GM12878 (cell line): ENCODE measurements at regions not wholly inside any gene's neighbourhood (a gene's known extent, or its start where the extent isn't known, plus 50 kb on each side); places are given as distances from the start of the nearest gene placed in this dataset.

Experiments
- ATAC-seq: fragments of 200-7000 bp; cut with Tn5 transposase; 3 replicates; pipeline ENCODE4 v1.9.1; 2020; ENCODE audit warnings: mild to moderate bottlenecking, moderate library complexity
- BruUV-seq: library from RNA; stranded (reverse); fragments of 400-500 nt; replicated peaks from 2 replicates; lab custom pipeline; 2021; lab: Mats Ljungman, UMichigan
- CTCF ChIA-PET: fragments of 300-600 bp; sonication (Branson Sonifier 250); formaldehyde crosslinking; extraction: SDS; loops from one replicate; lab custom pipeline; 2021; ENCODE audit warnings: inconsistent platforms; lab: Yijun Ruan, JAX
- POLR2A ChIA-PET: fragments of 350-600 bp; formaldehyde crosslinking; extraction: SDS; loops from one replicate; lab custom pipeline; 2021; ENCODE audit warnings: inconsistent platforms; lab: Charles Lee
- RAD21 ChIA-PET: fragments of 300-600 bp; sonication (Branson Sonifier 250); formaldehyde crosslinking; loops from one replicate; lab custom pipeline; 2023; ENCODE audit warnings: antibody characterized with exemption; ENCODE audit not compliant: unreplicated experiment; lab: Charles Lee
- SMC1A ChIA-PET: fragments of 300-600 bp; sonication (Branson Sonifier 250); formaldehyde crosslinking; loops from one replicate; lab custom pipeline; 2023; ENCODE audit not compliant: unreplicated experiment, uncharacterized antibody; lab: Charles Lee
- DNase-seq: peaks from one replicate; pipeline ENCODE4 v3.0.0-alpha.2; 2011; ENCODE audit warnings: low read depth, low spot score
- FAIRE-seq: peaks from 3 replicates; lab custom pipeline; 2011; peaks lifted over from hg19 to GRCh38; lab: Jason Lieb, UNC
- H2AFZ ChIP-seq: 2 replicates; pipeline ENCODE4 v1.6.0; 2011; ENCODE audit warnings: low read depth, low read length, control low read depth; ENCODE audit not compliant: control insufficient read depth
- H3K27ac ChIP-seq: 2 replicates; pipeline ENCODE4 v1.5.1; 2011; ENCODE audit warnings: control low read depth; ENCODE audit not compliant: control insufficient read depth, insufficient read depth
- H3K27me3 ChIP-seq, 2 experiments: replicated peaks in 1 of 2; 2 replicates each; pipeline versions ENCODE4 v1.6.0 to v1.6.1; 2011; ENCODE audit warnings: low read length in 1 of 2; ENCODE audit not compliant: control insufficient read depth in 2 of 2, insufficient read depth in 2 of 2
- H3K36me3 ChIP-seq, 2 experiments: 2 replicates each; pipeline ENCODE4 v1.5.1; 2011; ENCODE audit warnings: low read length in 1 of 2; ENCODE audit not compliant: control insufficient read depth in 2 of 2, insufficient read depth in 2 of 2
- H3K4me1 ChIP-seq: 2 replicates; pipeline ENCODE4 v1.6.1; 2011; ENCODE audit warnings: mild to moderate bottlenecking, low read length, moderate library complexity, mixed read lengths; ENCODE audit not compliant: control insufficient read depth, insufficient read depth
- H3K4me2 ChIP-seq: 2 replicates; pipeline ENCODE4 v1.6.0; 2011; ENCODE audit warnings: control low read depth; ENCODE audit not compliant: control insufficient read depth, insufficient read depth
- H3K4me3 ChIP-seq: fragments of 200-600 bp; sonication (generic); 2 replicates; pipeline ENCODE4 v1.5.1; 2016
- H3K79me2 ChIP-seq: 2 replicates; pipeline ENCODE4 v1.6.0; 2011; ENCODE audit warnings: low read length; ENCODE audit not compliant: control insufficient read depth, insufficient read depth
- H3K9ac ChIP-seq: 2 replicates; pipeline ENCODE4 v1.8.0; 2011; ENCODE audit warnings: low read length, control low read depth, mixed read lengths; ENCODE audit not compliant: control insufficient read depth, insufficient read depth
- H3K9me3 ChIP-seq: replicated peaks from 3 replicates; pipeline ENCODE4 v1.5.1; 2011; ENCODE audit warnings: mild to moderate bottlenecking, low read length; ENCODE audit not compliant: control insufficient read depth, insufficient read depth
- H4K20me1 ChIP-seq: 2 replicates; pipeline ENCODE4 v1.6.0; 2011; ENCODE audit not compliant: control insufficient read depth, insufficient read depth
- CHD2 ChIP-seq: IDR thresholded peaks from 2 replicates; pipeline ENCODE4 v1.6.1; 2011; ENCODE audit warnings: low read depth, low read length, improper control_type of control experiment, borderline replicate concordance
- DPF2 ChIP-seq: fragments of 450-650 bp; IDR thresholded peaks from 2 replicates; pipeline ENCODE4 v1.6.1; 2017; ENCODE audit warnings: mild to moderate bottlenecking
- ETV6 ChIP-seq, 2 experiments: fragments of 450-650 bp in 1 of 2; IDR thresholded peaks in 1 of 2; conservative IDR thresholded peaks in 1 of 2; 2 replicates each; pipeline ENCODE4 v1.6.1; 2014; ENCODE audit warnings: antibody characterized with exemption in 1 of 2, borderline replicate concordance in 1 of 2, low read depth in 1 of 2, mild to moderate bottlenecking in 1 of 2, moderate library complexity in 1 of 2
- FOXK2 ChIP-seq: fragments of 450-650 bp; IDR thresholded peaks from 2 replicates; pipeline ENCODE4 v1.6.1; 2017; ENCODE audit warnings: mild to moderate bottlenecking, moderate library complexity
- HCFC1 ChIP-seq: fragments of 150-350 bp; IDR thresholded peaks from 2 replicates; pipeline ENCODE4 v1.6.1; 2014; ENCODE audit warnings: low read length
- IKZF2 ChIP-seq, 2 experiments: fragments of 450-650 bp; IDR thresholded peaks; 2 replicates each; pipeline ENCODE4 v1.6.1; 2017; ENCODE audit warnings: mild to moderate bottlenecking in 2 of 2, moderate library complexity in 2 of 2
- JUNB ChIP-seq: IDR thresholded peaks from 2 replicates; pipeline ENCODE4 v1.6.1; 2016; ENCODE audit warnings: antibody characterized with exemption, mild to moderate bottlenecking
- MXI1 ChIP-seq: fragments of 150-350 bp; IDR thresholded peaks from 2 replicates; pipeline ENCODE4 v1.6.1; 2011; ENCODE audit warnings: low read depth, mild to moderate bottlenecking, inconsistent platforms, low read length, improper control_type of control experiment
- NFYB ChIP-seq: IDR thresholded peaks from 2 replicates; pipeline ENCODE4 v1.6.1; 2011; ENCODE audit warnings: low read depth, mild to moderate bottlenecking, low read length, improper control_type of control experiment, moderate library complexity; ENCODE audit not compliant: insufficient read depth
- NRF1 ChIP-seq: conservative IDR thresholded peaks from 2 replicates; pipeline ENCODE4 v1.6.1; 2011; ENCODE audit warnings: mild to moderate bottlenecking, low read depth, low read length, improper control_type of control experiment
- POLR2AphosphoS2 ChIP-seq: IDR thresholded peaks from 2 replicates; pipeline ENCODE4 v1.6.1; 2011; ENCODE audit warnings: low read depth, mild to moderate bottlenecking, low read length, improper control_type of control experiment, moderate library complexity
- RFX5 ChIP-seq: IDR thresholded peaks from 2 replicates; pipeline ENCODE4 v1.6.1; 2011; ENCODE audit warnings: low read depth, low read length, improper control_type of control experiment
- STAT1 ChIP-seq: fragments of 450-650 bp; conservative IDR thresholded peaks from 2 replicates; pipeline ENCODE4 v1.6.1; 2014; ENCODE audit warnings: antibody characterized with exemption, mild to moderate bottlenecking
- in situ Hi-C: fragments of 300-500 bp; cut with MboI; formaldehyde crosslinking; loops from 9 replicates; pipeline ENCODE4 v1.14.3; 2018; ENCODE audit warnings: mixed read lengths
- intact Hi-C: fragments of 100-400 bp; cut with micrococcal nuclease; formaldehyde crosslinking; loops from one replicate; pipeline ENCODE4 v1.14.2; 2022; ENCODE audit not compliant: unreplicated experiment
- TF ChIP-seq, protein P1 (sequence below): IDR thresholded peaks from 2 replicates; pipeline ENCODE4 v1.6.1; 2012; ENCODE audit warnings: low read length, inconsistent platforms
- TF ChIP-seq, protein P2 (sequence below): fragments of 450-650 bp; IDR thresholded peaks from 2 replicates; pipeline ENCODE4 v1.6.1; 2016; ENCODE audit warnings: mild to moderate bottlenecking, moderate library complexity, borderline replicate concordance
- TF ChIP-seq, protein P3 (sequence below): fragments of 450-650 bp; IDR thresholded peaks from 2 replicates; pipeline ENCODE4 v1.6.1; 2014; ENCODE audit warnings: mild to moderate bottlenecking
- TF ChIP-seq, protein P4 (sequence below): fragments of 450-650 bp; formaldehyde crosslinking; IDR thresholded peaks from 2 replicates; pipeline ENCODE4 v1.5.0; 2022; ENCODE audit warnings: mild to moderate bottlenecking, missing genetic modification characterization

DNA sequence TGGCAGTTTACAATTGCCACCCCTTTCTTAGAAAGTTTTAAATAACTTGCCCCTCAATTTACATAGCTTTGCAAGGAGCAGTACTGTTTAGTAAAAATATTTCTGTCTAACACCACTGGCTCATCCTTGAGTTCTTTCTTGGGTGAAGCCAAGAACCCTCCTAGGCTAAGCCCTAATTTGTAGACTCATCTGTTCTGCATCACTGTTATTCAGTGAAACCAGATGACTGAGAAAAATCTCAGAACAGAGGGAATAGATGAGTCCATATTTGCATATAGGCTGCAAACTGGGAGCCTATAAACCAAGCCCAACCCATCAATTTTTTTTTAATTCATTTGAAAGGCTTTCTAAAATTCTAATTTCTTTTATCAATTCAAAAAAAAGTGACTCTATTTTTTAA, 161.4 kb upstream of the TFPI start:
- no peaks in the 10 kb centered on the region for H3K36me3 ChIP-seq
- TF ChIP-seq ETV6 (conservative IDR thresholded peaks at IDR 0.05 in 1 of 2, IDR thresholded peaks at IDR 0.05 in 1 of 2; ENCODE audit: borderline replicate concordance in 1 of 2, low read depth in 1 of 2), result no peak
- TF ChIP-seq FOXK2, result no peak
- TF ChIP-seq MXI1, result no peak
- TF ChIP-seq, protein P1, sequence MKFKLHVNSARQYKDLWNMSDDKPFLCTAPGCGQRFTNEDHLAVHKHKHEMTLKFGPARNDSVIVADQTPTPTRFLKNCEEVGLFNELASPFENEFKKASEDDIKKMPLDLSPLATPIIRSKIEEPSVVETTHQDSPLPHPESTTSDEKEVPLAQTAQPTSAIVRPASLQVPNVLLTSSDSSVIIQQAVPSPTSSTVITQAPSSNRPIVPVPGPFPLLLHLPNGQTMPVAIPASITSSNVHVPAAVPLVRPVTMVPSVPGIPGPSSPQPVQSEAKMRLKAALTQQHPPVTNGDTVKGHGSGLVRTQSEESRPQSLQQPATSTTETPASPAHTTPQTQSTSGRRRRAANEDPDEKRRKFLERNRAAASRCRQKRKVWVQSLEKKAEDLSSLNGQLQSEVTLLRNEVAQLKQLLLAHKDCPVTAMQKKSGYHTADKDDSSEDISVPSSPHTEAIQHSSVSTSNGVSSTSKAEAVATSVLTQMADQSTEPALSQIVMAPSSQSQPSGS, result no peak
- no peak for TF ChIP-seq POLR2AphosphoS2
- no peak for TF ChIP-seq HCFC1
- TF ChIP-seq NFYB, result no peak
- TF ChIP-seq, protein P2, sequence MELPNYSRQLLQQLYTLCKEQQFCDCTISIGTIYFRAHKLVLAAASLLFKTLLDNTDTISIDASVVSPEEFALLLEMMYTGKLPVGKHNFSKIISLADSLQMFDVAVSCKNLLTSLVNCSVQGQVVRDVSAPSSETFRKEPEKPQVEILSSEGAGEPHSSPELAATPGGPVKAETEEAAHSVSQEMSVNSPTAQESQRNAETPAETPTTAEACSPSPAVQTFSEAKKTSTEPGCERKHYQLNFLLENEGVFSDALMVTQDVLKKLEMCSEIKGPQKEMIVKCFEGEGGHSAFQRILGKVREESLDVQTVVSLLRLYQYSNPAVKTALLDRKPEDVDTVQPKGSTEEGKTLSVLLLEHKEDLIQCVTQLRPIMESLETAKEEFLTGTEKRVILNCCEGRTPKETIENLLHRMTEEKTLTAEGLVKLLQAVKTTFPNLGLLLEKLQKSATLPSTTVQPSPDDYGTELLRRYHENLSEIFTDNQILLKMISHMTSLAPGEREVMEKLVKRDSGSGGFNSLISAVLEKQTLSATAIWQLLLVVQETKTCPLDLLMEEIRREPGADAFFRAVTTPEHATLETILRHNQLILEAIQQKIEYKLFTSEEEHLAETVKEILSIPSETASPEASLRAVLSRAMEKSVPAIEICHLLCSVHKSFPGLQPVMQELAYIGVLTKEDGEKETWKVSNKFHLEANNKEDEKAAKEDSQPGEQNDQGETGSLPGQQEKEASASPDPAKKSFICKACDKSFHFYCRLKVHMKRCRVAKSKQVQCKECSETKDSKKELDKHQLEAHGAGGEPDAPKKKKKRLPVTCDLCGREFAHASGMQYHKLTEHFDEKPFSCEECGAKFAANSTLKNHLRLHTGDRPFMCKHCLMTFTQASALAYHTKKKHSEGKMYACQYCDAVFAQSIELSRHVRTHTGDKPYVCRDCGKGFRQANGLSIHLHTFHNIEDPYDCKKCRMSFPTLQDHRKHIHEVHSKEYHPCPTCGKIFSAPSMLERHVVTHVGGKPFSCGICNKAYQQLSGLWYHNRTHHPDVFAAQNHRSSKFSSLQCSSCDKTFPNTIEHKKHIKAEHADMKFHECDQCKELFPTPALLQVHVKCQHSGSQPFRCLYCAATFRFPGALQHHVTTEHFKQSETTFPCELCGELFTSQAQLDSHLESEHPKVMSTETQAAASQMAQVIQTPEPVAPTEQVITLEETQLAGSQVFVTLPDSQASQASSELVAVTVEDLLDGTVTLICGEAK, result no peak
- TF ChIP-seq, protein P3, sequence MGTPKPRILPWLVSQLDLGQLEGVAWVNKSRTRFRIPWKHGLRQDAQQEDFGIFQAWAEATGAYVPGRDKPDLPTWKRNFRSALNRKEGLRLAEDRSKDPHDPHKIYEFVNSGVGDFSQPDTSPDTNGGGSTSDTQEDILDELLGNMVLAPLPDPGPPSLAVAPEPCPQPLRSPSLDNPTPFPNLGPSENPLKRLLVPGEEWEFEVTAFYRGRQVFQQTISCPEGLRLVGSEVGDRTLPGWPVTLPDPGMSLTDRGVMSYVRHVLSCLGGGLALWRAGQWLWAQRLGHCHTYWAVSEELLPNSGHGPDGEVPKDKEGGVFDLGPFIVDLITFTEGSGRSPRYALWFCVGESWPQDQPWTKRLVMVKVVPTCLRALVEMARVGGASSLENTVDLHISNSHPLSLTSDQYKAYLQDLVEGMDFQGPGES, result no peak
- TF ChIP-seq NRF1, result no peak
- TF ChIP-seq STAT1, result no peak
- no peak for TF ChIP-seq DPF2
- TF ChIP-seq CHD2, result no peak
- TF ChIP-seq JUNB, result no peak
- TF ChIP-seq RFX5, result no peak
- TF ChIP-seq, protein P4, sequence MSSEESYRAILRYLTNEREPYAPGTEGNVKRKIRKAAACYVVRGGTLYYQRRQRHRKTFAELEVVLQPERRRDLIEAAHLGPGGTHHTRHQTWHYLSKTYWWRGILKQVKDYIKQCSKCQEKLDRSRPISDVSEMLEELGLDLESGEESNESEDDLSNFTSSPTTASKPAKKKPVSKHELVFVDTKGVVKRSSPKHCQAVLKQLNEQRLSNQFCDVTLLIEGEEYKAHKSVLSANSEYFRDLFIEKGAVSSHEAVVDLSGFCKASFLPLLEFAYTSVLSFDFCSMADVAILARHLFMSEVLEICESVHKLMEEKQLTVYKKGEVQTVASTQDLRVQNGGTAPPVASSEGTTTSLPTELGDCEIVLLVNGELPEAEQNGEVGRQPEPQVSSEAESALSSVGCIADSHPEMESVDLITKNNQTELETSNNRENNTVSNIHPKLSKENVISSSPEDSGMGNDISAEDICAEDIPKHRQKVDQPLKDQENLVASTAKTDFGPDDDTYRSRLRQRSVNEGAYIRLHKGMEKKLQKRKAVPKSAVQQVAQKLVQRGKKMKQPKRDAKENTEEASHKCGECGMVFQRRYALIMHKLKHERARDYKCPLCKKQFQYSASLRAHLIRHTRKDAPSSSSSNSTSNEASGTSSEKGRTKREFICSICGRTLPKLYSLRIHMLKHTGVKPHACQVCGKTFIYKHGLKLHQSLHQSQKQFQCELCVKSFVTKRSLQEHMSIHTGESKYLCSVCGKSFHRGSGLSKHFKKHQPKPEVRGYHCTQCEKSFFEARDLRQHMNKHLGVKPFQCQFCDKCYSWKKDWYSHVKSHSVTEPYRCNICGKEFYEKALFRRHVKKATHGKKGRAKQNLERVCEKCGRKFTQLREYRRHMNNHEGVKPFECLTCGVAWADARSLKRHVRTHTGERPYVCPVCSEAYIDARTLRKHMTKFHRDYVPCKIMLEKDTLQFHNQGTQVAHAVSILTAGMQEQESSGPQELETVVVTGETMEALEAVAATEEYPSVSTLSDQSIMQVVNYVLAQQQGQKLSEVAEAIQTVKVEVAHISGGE (CRISPR knock-in tag), result no peak
- TF ChIP-seq IKZF2 (IDR thresholded peaks at IDR 0.05), result no peak

More for the DNA sequence above, 161.4 kb upstream of the TFPI start:
- H2AFZ ChIP-seq, result no peak overlapping the region
- H3K27me3 ChIP-seq, result no peaks in the 10 kb centered on the region
- BruUV-seq, result no TSS peak
- H3K27ac ChIP-seq, result no peak overlapping the region
- RAD21 ChIA-PET, result no interaction called here
- CTCF ChIA-PET, result no interaction called here
- FAIRE-seq (no peak), ATAC-seq (no peak), DNase-seq (no peak)
- no peak overlapping the region for H3K9ac ChIP-seq
- H4K20me1 ChIP-seq, result no peaks in the 10 kb centered on the region
- no peak overlapping the region for H3K4me2 ChIP-seq
- H3K4me1 ChIP-seq, result no peaks in the 10 kb centered on the region
- H3K79me2 ChIP-seq, result no peaks in the 10 kb centered on the region
- H3K9me3 ChIP-seq, result no peaks in the 10 kb centered on the region
- SMC1A ChIA-PET, result no interaction called here
- intact Hi-C loops, result no loop called here
- POLR2A ChIA-PET, result no interaction called here
- in situ Hi-C loops, result no loop called here
- H3K4me3 ChIP-seq, result no peak overlapping the region
